Mesothelial cell of epicardium (in vitro differentiated cells): ENCODE measurements at regions not wholly inside any gene's neighbourhood (a gene's known extent, or its start where the extent isn't known, plus 50 kb on each side); places are given as distances from the start of the nearest gene placed in this dataset.

Source experiments
- DNase-seq, 2 experiments: peaks; one replicate each; pipeline ENCODE4 v3.0.0; 2021; ENCODE audit warnings: low spot score in 2 of 2; ENCODE audit not compliant: unreplicated experiment in 2 of 2
- H3K27ac Mint-ChIP-seq: 2 replicates; pipeline ENCODE4 v1.8.0; 2021; ENCODE audit warnings: mixed read lengths
- H3K27me3 Mint-ChIP-seq: 2 replicates; pipeline ENCODE4 v1.8.0; 2021; ENCODE audit warnings: low read depth, mixed read lengths
- H3K36me3 Mint-ChIP-seq: 2 replicates; pipeline ENCODE4 v1.8.0; 2021; ENCODE audit warnings: mixed read lengths
- H3K4me1 Mint-ChIP-seq: 2 replicates; pipeline ENCODE4 v1.8.0; 2021; ENCODE audit warnings: mixed read lengths
- H3K4me3 Mint-ChIP-seq: 2 replicates; pipeline ENCODE4 v1.8.0; 2021; ENCODE audit warnings: mild to moderate bottlenecking, moderate library complexity, mixed read lengths
- H3K9me3 Mint-ChIP-seq: 2 replicates; pipeline ENCODE4 v1.8.0; 2021; ENCODE audit warnings: mixed read lengths
- CTCF ChIP-seq: fragments of 200-600 bp; sonication (generic); IDR thresholded peaks from one replicate; pipeline ENCODE4 v1.5.0; 2021; ENCODE audit warnings: antibody characterized with exemption; ENCODE audit not compliant: unreplicated experiment

GRCh38 chr9:81370096-81370495 lies 319.3 kb downstream of the TLE1 start:
- no peak for TF ChIP-seq CTCF
- no peak overlapping the region for H3K4me3 Mint-ChIP-seq
- H3K27me3 Mint-ChIP-seq = no peaks in the 10 kb centered on the region
- no peak for DNase-seq
- peaks cover 4% of the 10 kb centered on the region for H3K36me3 Mint-ChIP-seq
- no peak overlapping the region for H3K27ac Mint-ChIP-seq
- H3K9me3 Mint-ChIP-seq = peaks cover 17% of the 10 kb centered on the region
- H3K4me1 Mint-ChIP-seq = peaks cover 16% of the 10 kb centered on the region

- DNase-seq = no peak
- Mint-ChIP-seq H3K27me3 (no peaks in the 10 kb centered on the region), H3K27ac (no peak overlapping the region), H3K9me3 (peaks cover 26% of the 10 kb centered on the region), H3K4me1 (peaks cover 9% of the 10 kb centered on the region), H3K4me3 (no peak overlapping the region), H3K36me3 (peaks cover 11% of the 10 kb centered on the region)
- TF ChIP-seq CTCF = no peak
These were observed 320.2 kb downstream of the TLE1 start for GRCh38 chr9:81369121-81369520.

GRCh38 chr9:81363916-81364480 lies 325.3 kb downstream of the TLE1 start:
- H3K9me3 Mint-ChIP-seq = peaks cover 35% of the 10 kb centered on the region
- no peaks in the 10 kb centered on the region for H3K27me3 Mint-ChIP-seq
- H3K4me3 Mint-ChIP-seq = no peak overlapping the region
- peaks cover 11% of the 10 kb centered on the region for H3K36me3 Mint-ChIP-seq
- TF ChIP-seq CTCF = no peak
- DNase-seq = no peak
- no peak overlapping the region for H3K27ac Mint-ChIP-seq
- no peaks in the 10 kb centered on the region for H3K4me1 Mint-ChIP-seq

GRCh38 chr9:81361296-81361695 lies 328.1 kb downstream of the TLE1 start:
- Mint-ChIP-seq H3K27ac (no peak overlapping the region), H3K27me3 (no peaks in the 10 kb centered on the region), H3K4me1 (no peaks in the 10 kb centered on the region), H3K36me3 (peaks cover 7% of the 10 kb centered on the region), H3K4me3 (no peak overlapping the region), H3K9me3 (peaks cover 32% of the 10 kb centered on the region)
- DNase-seq = no peak
- no peak for TF ChIP-seq CTCF

- no peak overlapping the region for H3K27ac Mint-ChIP-seq
- H3K27me3 Mint-ChIP-seq = no peaks in the 10 kb centered on the region
- no peak for DNase-seq
- TF ChIP-seq CTCF = no peak
- no peaks in the 10 kb centered on the region for H3K36me3 Mint-ChIP-seq
- H3K9me3 Mint-ChIP-seq = peaks cover 17% of the 10 kb centered on the region
- H3K4me1 Mint-ChIP-seq = no peaks in the 10 kb centered on the region
- no peak overlapping the region for H3K4me3 Mint-ChIP-seq
These were observed 338.2 kb downstream of the TLE1 start for GRCh38 chr9:81351166-81351565.

GRCh38 chr9:81344366-81344765 lies 345.0 kb downstream of the TLE1 start:
- H3K27ac Mint-ChIP-seq = no peak overlapping the region
- no peaks in the 10 kb centered on the region for H3K27me3 Mint-ChIP-seq
- peaks cover 11% of the 10 kb centered on the region for H3K9me3 Mint-ChIP-seq
- no peaks in the 10 kb centered on the region for H3K36me3 Mint-ChIP-seq
- H3K4me3 Mint-ChIP-seq = no peak overlapping the region
- no peak for DNase-seq
- H3K4me1 Mint-ChIP-seq = no peaks in the 10 kb centered on the region
- no peak for TF ChIP-seq CTCF
